H4 (cell line): ENCODE measurements at regions not wholly inside any gene's neighbourhood (a gene's known extent, or its start where the extent isn't known, plus 50 kb on each side); places are given as distances from the start of the nearest gene placed in this dataset.
A peak's percentile ranks its signal among the peaks of the same experiment; 100 is the strongest.

Source experiments
- DNase-seq: peaks from one replicate; pipeline ENCODE4 v3.0.0-alpha.2; 2015; ENCODE audit warnings: low spot score

DNA sequence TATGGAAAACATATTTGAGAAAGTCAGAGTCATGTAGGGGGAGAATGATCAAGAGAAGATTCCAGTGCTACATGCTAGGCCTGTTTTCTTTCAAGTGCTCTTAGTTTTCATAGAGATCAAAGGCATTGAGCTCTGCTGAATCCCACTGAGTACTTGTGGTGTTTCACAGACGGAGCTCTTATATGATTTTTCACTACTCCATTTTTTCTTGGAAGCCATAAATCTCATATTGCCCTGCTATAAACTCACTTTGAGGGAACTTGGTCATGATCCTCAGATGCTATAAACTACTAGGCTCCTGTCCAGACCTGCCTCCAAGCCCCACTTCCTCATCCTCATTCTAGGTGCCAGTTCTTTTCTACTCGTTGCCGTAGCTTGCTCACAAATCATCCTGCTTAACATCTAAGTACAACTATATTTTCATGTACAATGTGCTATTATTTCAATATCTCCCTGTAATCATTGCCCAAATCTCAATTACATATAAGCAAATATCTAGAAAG, 180.8 kb upstream of the CCDC179 start:
- no peak for DNase-seq

DNA sequence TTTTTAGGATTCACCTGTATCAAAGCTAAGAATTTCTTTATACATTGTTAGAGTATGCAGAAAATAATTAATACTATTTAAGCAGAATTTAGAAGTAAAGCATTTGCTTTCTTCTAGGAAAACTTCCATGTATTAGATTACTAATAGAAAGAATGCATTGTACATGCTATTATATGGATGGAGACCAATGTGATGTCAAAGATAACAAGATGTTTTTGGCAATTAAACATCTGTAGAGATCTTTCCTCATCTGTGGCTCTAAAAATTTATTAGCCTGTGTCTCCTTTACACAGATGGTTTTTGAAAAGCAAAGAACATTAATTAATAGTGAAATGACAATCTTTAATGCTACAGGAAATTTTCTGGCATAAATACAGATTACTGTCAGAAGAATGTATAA, 198.4 kb upstream of the CCDC179 start:
- no peak for DNase-seq

- DNase-seq, result no peak
These were observed 203.0 kb upstream of the CCDC179 start for GRCh38 chr11:23063276-23063675.

DNA sequence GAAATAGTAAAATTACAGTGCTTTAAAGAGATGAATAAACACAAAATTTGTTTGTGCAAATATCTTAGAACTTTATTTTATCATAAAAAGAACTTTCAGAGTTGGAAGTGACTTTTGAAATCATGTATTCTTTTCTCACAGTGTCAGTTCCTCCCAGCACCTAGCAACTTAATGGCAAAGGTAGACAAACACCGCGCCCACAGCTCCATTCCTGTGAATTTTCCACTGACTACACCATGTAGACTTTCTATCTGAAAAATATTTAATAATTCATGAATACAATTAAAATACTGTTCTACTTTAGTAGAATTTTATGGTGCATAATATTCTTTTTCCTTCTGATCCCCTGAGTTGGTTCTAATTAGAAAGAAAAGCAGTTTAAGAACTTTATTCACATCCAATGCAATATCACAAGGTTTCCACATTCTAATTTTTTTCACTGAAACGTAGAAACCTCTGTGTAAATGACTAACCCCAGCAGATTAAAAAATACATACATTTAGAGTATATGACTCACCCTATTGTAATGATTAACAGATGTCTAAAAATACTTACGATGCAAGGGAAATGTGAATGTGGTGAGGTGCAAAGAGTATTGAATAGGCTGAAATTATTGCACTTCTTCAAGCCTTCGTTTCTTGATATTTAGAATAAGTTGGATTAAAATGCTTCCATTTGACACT, 218.2 kb upstream of the CCDC179 start:
- DNase-seq, result peak; percentile 14

DNA sequence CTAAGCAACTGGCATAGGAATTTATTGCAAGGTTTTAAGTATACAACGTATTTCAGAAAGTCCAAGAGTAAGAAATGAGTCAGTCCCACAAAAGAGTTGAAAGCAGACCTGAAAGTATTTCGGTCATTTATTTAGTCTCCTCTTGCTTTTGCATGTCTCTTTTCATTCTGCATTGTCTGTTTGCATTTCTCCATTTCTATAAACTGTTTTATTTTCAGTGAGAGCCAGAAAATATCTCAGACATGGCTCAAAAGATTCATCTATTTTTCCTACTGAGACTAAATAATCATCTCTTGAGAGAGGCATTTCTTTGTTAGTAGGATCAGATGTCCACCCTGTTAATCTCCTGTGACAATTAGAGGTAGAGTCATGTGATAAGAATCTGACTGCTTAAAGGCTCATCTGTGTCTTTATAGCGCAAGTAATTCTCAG, 219.1 kb upstream of the CCDC179 start:
- peak; percentile 20 for DNase-seq

DNA sequence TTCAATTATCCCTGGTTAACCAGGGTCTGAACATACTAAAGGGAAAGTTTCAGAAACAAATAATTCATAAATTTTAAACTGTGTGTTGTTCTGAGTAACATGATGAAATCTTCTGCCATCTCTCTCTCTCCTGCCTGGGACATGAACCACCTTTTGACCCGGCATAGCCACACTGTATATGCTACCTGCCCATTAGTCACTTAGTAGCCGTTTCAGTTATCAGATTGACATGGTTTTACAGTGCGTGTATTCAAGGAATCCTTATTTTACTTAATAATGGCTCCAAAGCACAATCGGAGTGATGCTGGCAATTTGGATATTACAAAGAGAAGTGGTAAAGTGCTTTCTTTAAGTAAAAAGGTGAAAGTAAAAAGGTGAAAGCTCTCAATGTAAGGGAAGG, 227.1 kb upstream of the CCDC179 start:
- peak; percentile 19 for DNase-seq

DNA sequence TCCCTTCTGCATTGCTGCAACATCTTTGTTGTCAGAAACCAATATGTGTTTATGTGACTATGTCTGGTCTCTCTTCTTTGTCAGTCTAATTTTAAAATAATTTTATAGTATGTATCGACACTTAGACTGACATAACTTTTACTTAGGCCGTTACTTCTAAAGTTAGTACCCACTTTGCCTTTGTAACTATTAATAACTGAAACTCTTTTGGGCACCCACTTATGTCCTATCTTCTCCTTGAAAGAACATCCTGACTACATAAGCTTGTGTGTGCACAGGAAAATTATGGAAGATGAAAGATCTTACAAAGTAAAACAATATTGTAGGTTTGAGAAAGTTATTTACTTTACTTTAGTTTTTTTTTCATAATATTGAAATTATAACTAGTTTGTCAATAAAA, 230.4 kb upstream of the CCDC179 start:
- DNase-seq, result no peak

GRCh38 chr11:23095650-23096189, 235.4 kb upstream of the CCDC179 start:
- DNase-seq, result no peak

- DNase-seq, result no peak
These were observed 237.6 kb upstream of the CCDC179 start for GRCh38 chr11:23097891-23098290.

- DNase-seq, result no peak
These were observed 239.0 kb upstream of the CCDC179 start for GRCh38 chr11:23099256-23099655.

- no peak for DNase-seq
These were observed 240.5 kb upstream of the CCDC179 start for GRCh38 chr11:23100726-23101125.

DNA sequence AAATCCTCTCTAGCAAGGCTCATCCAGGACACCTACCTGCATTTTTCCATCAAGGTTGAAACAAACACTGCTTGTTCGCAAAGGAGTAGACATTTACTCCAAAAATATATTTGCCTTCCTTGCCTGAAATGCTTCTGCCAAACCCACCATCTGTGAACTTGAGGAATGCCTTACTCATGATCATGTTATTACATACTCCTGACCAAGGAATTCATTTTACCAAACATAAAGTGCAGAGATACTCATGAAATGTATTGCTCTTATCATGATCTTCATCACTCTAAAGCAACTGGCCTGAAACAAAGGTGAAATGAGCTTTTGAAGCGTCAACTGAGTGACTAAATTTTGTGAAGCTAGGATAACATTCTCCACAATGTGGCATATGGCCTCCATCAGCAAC, 243.1 kb upstream of the CCDC179 start:
- DNase-seq, result no peak

GRCh38 chr11:23111527-23111926, 251.3 kb upstream of the CCDC179 start:
- no peak for DNase-seq

DNA sequence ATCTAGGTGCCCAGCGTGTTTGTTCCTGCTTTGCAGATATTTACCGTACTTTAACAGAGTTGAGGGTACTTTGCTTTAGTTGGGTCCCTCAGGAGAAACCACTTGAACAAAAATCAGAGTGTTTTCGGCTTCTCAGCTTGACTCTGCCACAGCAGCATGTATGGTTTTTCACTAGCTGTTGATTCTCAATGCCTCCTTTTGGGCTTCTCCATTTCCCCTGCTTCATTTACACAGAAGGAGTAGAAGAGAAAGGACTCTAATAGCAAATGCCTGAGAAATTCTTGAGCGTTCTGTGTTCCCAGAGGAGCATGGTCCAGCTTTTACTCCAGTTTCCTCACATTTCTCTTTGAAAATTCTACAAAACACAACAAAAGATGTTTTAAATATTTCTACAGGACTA, 252.1 kb upstream of the CCDC179 start:
- no peak for DNase-seq

- DNase-seq, result peak; percentile 58
These were observed 253.0 kb upstream of the CCDC179 start for GRCh38 chr11:23112987-23113886.

GRCh38 chr11:23113887-23114216, 253.6 kb upstream of the CCDC179 start:
- DNase-seq, result no peak

- DNase-seq, result peak; percentile 87
These were observed 263.5 kb upstream of the CCDC179 start for GRCh38 chr11:23123753-23124152.

- no peak for DNase-seq
These were observed 264.0 kb upstream of the CCDC179 start for GRCh38 chr11:23124249-23124648.

DNA sequence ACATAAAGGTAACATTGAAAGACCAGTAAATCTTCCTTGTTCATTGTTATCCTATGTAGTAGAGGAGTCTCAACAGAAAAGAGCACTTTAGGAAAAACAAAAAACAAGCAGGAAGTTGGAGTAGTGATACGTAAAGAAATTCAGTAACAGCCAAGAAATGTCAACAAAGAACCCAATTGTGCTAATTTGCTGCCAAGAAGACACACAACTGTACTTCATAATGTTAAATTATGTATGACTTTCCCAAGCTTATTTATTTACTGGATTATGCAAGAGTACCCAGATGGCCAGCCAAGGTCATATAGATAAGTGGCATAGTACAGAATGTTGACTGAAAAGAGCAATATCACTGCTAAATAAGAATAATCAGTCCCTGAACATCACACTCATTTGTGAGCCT, 264.7 kb upstream of the CCDC179 start:
- DNase-seq, result peak; percentile 37

DNA sequence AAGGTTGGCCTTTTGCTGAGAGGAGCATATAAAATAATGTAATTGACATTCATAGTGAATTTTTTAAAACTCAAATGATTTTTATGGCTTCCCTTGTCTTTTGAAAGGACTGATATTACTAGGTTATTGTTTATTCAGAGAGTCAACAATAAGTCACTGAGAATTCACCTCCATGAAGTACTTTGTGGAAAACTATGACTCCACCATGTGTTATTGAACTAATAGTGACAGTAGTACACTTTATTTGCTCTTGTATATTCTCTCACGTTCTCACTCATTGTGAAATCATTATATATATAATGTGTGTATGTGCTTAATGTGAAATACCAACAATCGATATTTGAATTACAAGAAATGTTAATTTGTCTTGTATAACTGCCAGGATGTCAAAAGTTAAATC, 267.4 kb upstream of the CCDC179 start:
- DNase-seq, result no peak

- no peak for DNase-seq
These were observed 274.4 kb upstream of the CCDC179 start for GRCh38 chr11:23134627-23135026.

GRCh38 chr11:23138761-23139160, 278.5 kb upstream of the CCDC179 start:
- no peak for DNase-seq

DNA sequence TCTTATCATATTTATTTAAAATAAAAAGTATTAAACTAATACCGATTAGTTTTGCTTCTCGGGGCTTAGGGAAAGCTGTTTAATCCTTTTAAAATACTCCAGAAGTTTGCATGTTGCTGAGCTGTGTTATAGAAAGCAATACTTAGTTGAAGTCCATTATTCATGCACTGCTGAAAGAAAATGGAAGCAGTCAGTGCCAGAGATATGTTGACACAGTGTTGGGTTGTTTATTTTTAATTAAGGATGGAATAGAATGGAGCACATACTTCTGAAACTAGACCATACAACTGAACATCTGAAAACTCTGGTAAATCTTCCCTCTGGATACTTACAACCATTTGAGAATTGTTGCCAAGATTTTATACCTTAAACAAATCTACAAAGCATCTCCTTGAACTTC, 282.7 kb upstream of the CCDC179 start:
- no peak for DNase-seq
